ENCODE measurements at regions not wholly inside any gene's neighbourhood (a gene's known extent, or its start where the extent isn't known, plus 50 kb on each side); places are given as distances from the start of the nearest gene placed in this dataset.

DNA sequence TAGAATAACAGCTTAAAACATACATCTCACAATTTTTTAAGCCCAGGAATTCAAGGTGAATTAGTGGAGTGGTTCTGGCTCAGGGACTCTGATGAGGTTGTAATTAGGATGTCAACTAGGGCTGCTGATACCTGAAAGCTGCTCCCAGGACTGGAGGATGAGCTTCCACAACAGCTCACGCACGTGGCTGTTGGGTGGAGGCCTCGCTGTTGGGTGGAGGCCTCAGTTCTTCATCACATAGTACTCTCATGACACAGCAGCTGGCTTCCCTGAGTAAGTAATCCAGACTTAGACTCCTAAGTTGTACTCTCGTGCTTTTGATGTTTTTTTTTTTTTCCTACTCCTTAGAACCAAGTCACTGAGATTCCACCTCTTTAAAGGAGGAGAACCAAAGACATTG is 577.1 kb upstream of the PRR20A start:
- TF ChIP-seq, protein P1, sequence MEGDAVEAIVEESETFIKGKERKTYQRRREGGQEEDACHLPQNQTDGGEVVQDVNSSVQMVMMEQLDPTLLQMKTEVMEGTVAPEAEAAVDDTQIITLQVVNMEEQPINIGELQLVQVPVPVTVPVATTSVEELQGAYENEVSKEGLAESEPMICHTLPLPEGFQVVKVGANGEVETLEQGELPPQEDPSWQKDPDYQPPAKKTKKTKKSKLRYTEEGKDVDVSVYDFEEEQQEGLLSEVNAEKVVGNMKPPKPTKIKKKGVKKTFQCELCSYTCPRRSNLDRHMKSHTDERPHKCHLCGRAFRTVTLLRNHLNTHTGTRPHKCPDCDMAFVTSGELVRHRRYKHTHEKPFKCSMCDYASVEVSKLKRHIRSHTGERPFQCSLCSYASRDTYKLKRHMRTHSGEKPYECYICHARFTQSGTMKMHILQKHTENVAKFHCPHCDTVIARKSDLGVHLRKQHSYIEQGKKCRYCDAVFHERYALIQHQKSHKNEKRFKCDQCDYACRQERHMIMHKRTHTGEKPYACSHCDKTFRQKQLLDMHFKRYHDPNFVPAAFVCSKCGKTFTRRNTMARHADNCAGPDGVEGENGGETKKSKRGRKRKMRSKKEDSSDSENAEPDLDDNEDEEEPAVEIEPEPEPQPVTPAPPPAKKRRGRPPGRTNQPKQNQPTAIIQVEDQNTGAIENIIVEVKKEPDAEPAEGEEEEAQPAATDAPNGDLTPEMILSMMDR (conservative IDR thresholded peaks at IDR 0.05; ENCODE audit: low read depth, low read length), result no peak
- TF ChIP-seq EZH2 (IDR thresholded peaks at IDR 0.05; ENCODE audit: low read length, unreplicated experiment), result no peak
- TF ChIP-seq EZH2phosphoT487 (IDR thresholded peaks at IDR 0.05; ENCODE audit: borderline replicate concordance, low read length), result no peak

Measured in PC-3 (cell line).